OCI-LY7 (cell line): ENCODE measurements at regions not wholly inside any gene's neighbourhood (a gene's known extent, or its start where the extent isn't known, plus 50 kb on each side); places are given as distances from the start of the nearest gene placed in this dataset.

ENCODE experiments used
- EZH2phosphoT487 ChIP-seq: fragments of 200-600 bp; sonication (generic); IDR thresholded peaks from 2 replicates; pipeline ENCODE4 v1.6.1; 2018; ENCODE audit warnings: low read depth, borderline replicate concordance, mild to moderate bottlenecking, mixed run types, antibody characterized with exemption, low read length, moderate library complexity, mixed read lengths
- TF ChIP-seq, protein P1 (sequence below): fragments of 200-600 bp; sonication (generic); conservative IDR thresholded peaks from 2 replicates; pipeline ENCODE4 v1.5.1; 2014; ENCODE audit warnings: mild to moderate bottlenecking, antibody characterized with exemption, low read length, moderate library complexity, mixed read lengths

DNA sequence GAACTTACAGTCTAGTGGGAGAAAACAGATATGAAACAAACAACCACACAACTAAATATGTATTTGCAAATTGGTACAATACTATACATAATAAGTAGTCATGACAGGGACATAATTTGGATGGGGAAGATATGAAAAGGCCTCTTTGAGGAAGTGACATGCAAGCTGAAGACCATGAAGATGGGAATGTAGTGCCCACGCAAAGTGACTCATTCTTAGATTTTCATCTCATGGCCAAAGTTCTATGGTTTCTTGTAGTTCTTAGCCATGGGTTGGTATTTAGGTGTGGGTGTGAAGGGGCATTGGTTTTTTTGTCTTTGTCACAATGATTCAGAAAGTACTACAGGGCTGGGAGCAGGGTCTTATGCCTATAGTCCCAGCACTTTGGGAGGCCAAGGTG is 105.4 kb upstream of the FAM78B start:
- TF ChIP-seq, protein P1, sequence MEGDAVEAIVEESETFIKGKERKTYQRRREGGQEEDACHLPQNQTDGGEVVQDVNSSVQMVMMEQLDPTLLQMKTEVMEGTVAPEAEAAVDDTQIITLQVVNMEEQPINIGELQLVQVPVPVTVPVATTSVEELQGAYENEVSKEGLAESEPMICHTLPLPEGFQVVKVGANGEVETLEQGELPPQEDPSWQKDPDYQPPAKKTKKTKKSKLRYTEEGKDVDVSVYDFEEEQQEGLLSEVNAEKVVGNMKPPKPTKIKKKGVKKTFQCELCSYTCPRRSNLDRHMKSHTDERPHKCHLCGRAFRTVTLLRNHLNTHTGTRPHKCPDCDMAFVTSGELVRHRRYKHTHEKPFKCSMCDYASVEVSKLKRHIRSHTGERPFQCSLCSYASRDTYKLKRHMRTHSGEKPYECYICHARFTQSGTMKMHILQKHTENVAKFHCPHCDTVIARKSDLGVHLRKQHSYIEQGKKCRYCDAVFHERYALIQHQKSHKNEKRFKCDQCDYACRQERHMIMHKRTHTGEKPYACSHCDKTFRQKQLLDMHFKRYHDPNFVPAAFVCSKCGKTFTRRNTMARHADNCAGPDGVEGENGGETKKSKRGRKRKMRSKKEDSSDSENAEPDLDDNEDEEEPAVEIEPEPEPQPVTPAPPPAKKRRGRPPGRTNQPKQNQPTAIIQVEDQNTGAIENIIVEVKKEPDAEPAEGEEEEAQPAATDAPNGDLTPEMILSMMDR, result no peak
- no peak for TF ChIP-seq EZH2phosphoT487
